GM12878 (cell line): ENCODE measurements at regions not wholly inside any gene's neighbourhood (a gene's known extent, or its start where the extent isn't known, plus 50 kb on each side); places are given as distances from the start of the nearest gene placed in this dataset.

ENCODE experiments used
- ATF7 ChIP-seq: fragments of 450-650 bp; IDR thresholded peaks from 2 replicates; pipeline ENCODE4 v1.6.1; 2016; ENCODE audit warnings: low read depth, mild to moderate bottlenecking
- BACH1 ChIP-seq: fragments of 450-650 bp; IDR thresholded peaks from 2 replicates; pipeline ENCODE4 v1.6.1; 2017; ENCODE audit warnings: mild to moderate bottlenecking, borderline replicate concordance
- JUNB ChIP-seq: IDR thresholded peaks from 2 replicates; pipeline ENCODE4 v1.6.1; 2016; ENCODE audit warnings: antibody characterized with exemption, mild to moderate bottlenecking
- KAT2A ChIP-seq: conservative IDR thresholded peaks from 2 replicates; pipeline ENCODE4 v1.6.1; 2011; ENCODE audit warnings: low read depth, low read length; ENCODE audit not compliant: control insufficient read depth
- PAX5 ChIP-seq: IDR thresholded peaks from 2 replicates; pipeline ENCODE4 v1.6.1; 2011; ENCODE audit warnings: low read depth, low read length, borderline replicate concordance
- RBBP5 ChIP-seq: fragments of 200-600 bp; sonication (generic); conservative IDR thresholded peaks from 2 replicates; pipeline ENCODE4 v1.6.1; 2016
- TAF1 ChIP-seq: IDR thresholded peaks from 2 replicates; pipeline ENCODE4 v1.6.1; 2011; ENCODE audit warnings: mild to moderate bottlenecking, low read depth, low read length, borderline replicate concordance
- TARDBP ChIP-seq: IDR thresholded peaks from 2 replicates; pipeline ENCODE4 v1.6.1; 2016; ENCODE audit warnings: borderline replicate concordance
- TCF7 ChIP-seq: IDR thresholded peaks from 2 replicates; pipeline ENCODE4 v1.6.1; 2014; ENCODE audit warnings: antibody characterized with exemption, borderline replicate concordance
- TF ChIP-seq, protein P1 (sequence below): fragments of 450-650 bp; formaldehyde crosslinking; IDR thresholded peaks from 2 replicates; pipeline ENCODE4 v1.4.0; 2020; ENCODE audit warnings: mild to moderate bottlenecking, moderate library complexity
- TF ChIP-seq, protein P2 (sequence below): fragments of 450-650 bp; IDR thresholded peaks from 2 replicates; pipeline ENCODE4 v1.6.1; 2017; ENCODE audit warnings: mild to moderate bottlenecking, moderate library complexity
- TF ChIP-seq, protein P3 (sequence below): fragments of 450-650 bp; IDR thresholded peaks from 2 replicates; pipeline ENCODE4 v1.6.1; 2016; ENCODE audit warnings: mild to moderate bottlenecking
- TF ChIP-seq, protein P4 (sequence below): IDR thresholded peaks from 2 replicates; pipeline ENCODE4 v1.6.1; 2012; ENCODE audit warnings: low read depth, low read length, improper control_type of control experiment
- TF ChIP-seq, protein P5 (sequence below): fragments of 450-650 bp; IDR thresholded peaks from 2 replicates; pipeline ENCODE4 v1.6.1; 2017; ENCODE audit warnings: mild to moderate bottlenecking, moderate library complexity

DNA sequence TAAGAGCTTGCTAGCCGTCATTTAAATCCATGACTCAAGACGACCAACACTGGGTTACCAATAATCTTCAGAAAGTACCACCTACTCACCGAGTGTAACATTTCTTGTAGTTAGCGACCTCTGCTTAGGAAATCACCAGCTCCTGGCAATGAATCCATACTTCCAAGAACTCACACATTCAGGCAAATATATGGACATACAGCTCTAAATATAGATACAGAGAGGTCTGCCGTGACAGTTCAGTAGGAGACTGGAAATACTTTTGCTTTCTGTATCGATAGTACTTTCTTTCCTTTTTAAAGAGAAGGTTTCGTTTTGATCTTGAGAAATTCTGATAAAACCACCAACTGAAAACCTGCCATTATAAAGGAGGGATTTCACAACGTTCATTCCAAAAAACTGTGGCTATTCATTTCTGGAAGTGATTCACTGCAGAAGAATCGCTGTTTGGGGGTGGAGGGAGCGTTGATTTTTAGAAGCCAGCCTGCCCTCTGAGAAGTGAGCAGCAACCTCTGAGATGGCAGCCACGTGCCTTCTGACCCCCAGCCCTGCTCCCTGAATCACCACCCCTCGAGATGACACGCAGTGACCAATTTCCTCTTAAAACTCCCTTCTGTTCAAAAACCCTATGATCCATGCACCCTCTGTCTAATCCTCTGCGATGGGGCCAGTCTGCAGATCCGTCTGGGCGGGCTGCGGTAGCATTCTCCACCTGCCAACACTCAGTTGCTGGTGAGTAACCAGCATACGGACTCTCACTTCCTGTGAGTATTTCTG, 179.0 kb upstream of the KLF14 start (continued):
- TF ChIP-seq, protein P1, sequence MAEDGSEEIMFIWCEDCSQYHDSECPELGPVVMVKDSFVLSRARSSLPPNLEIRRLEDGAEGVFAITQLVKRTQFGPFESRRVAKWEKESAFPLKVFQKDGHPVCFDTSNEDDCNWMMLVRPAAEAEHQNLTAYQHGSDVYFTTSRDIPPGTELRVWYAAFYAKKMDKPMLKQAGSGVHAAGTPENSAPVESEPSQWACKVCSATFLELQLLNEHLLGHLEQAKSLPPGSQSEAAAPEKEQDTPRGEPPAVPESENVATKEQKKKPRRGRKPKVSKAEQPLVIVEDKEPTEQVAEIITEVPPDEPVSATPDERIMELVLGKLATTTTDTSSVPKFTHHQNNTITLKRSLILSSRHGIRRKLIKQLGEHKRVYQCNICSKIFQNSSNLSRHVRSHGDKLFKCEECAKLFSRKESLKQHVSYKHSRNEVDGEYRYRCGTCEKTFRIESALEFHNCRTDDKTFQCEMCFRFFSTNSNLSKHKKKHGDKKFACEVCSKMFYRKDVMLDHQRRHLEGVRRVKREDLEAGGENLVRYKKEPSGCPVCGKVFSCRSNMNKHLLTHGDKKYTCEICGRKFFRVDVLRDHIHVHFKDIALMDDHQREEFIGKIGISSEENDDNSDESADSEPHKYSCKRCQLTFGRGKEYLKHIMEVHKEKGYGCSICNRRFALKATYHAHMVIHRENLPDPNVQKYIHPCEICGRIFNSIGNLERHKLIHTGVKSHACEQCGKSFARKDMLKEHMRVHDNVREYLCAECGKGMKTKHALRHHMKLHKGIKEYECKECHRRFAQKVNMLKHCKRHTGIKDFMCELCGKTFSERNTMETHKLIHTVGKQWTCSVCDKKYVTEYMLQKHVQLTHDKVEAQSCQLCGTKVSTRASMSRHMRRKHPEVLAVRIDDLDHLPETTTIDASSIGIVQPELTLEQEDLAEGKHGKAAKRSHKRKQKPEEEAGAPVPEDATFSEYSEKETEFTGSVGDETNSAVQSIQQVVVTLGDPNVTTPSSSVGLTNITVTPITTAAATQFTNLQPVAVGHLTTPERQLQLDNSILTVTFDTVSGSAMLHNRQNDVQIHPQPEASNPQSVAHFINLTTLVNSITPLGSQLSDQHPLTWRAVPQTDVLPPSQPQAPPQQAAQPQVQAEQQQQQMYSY (CRISPR knock-in tag) = no peak
- TF ChIP-seq, protein P2, sequence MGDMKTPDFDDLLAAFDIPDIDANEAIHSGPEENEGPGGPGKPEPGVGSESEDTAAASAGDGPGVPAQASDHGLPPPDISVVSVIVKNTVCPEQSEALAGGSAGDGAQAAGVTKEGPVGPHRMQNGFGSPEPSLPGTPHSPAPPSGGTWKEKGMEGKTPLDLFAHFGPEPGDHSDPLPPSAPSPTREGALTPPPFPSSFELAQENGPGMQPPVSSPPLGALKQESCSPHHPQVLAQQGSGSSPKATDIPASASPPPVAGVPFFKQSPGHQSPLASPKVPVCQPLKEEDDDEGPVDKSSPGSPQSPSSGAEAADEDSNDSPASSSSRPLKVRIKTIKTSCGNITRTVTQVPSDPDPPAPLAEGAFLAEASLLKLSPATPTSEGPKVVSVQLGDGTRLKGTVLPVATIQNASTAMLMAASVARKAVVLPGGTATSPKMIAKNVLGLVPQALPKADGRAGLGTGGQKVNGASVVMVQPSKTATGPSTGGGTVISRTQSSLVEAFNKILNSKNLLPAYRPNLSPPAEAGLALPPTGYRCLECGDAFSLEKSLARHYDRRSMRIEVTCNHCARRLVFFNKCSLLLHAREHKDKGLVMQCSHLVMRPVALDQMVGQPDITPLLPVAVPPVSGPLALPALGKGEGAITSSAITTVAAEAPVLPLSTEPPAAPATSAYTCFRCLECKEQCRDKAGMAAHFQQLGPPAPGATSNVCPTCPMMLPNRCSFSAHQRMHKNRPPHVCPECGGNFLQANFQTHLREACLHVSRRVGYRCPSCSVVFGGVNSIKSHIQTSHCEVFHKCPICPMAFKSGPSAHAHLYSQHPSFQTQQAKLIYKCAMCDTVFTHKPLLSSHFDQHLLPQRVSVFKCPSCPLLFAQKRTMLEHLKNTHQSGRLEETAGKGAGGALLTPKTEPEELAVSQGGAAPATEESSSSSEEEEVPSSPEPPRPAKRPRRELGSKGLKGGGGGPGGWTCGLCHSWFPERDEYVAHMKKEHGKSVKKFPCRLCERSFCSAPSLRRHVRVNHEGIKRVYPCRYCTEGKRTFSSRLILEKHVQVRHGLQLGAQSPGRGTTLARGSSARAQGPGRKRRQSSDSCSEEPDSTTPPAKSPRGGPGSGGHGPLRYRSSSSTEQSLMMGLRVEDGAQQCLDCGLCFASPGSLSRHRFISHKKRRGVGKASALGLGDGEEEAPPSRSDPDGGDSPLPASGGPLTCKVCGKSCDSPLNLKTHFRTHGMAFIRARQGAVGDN = no peak; the same call in 1 of the 2 replicates
- TF ChIP-seq KAT2A = no peak
- TF ChIP-seq, protein P3, sequence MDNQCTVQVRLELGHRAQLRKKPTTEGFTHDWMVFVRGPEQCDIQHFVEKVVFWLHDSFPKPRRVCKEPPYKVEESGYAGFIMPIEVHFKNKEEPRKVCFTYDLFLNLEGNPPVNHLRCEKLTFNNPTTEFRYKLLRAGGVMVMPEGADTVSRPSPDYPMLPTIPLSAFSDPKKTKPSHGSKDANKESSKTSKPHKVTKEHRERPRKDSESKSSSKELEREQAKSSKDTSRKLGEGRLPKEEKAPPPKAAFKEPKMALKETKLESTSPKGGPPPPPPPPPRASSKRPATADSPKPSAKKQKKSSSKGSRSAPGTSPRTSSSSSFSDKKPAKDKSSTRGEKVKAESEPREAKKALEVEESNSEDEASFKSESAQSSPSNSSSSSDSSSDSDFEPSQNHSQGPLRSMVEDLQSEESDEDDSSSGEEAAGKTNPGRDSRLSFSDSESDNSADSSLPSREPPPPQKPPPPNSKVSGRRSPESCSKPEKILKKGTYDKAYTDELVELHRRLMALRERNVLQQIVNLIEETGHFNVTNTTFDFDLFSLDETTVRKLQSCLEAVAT = peak; percentile 82; the same call in 1 of the 2 replicates
- peak; percentile 49 for TF ChIP-seq JUNB
- TF ChIP-seq, protein P4, sequence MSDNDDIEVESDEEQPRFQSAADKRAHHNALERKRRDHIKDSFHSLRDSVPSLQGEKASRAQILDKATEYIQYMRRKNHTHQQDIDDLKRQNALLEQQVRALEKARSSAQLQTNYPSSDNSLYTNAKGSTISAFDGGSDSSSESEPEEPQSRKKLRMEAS = no peak
- TF ChIP-seq RBBP5 = peak; percentile 86; the same call in 1 of the 2 replicates
- peak; percentile 69 for TF ChIP-seq ATF7
- 0 out of 2 replicates have a peak, but pooled peaks have one; percentile 32 for TF ChIP-seq TCF7
- no peak for TF ChIP-seq TAF1
- peak; percentile 23; the same call in 1 of the 2 replicates for TF ChIP-seq BACH1
- TF ChIP-seq, protein P5, sequence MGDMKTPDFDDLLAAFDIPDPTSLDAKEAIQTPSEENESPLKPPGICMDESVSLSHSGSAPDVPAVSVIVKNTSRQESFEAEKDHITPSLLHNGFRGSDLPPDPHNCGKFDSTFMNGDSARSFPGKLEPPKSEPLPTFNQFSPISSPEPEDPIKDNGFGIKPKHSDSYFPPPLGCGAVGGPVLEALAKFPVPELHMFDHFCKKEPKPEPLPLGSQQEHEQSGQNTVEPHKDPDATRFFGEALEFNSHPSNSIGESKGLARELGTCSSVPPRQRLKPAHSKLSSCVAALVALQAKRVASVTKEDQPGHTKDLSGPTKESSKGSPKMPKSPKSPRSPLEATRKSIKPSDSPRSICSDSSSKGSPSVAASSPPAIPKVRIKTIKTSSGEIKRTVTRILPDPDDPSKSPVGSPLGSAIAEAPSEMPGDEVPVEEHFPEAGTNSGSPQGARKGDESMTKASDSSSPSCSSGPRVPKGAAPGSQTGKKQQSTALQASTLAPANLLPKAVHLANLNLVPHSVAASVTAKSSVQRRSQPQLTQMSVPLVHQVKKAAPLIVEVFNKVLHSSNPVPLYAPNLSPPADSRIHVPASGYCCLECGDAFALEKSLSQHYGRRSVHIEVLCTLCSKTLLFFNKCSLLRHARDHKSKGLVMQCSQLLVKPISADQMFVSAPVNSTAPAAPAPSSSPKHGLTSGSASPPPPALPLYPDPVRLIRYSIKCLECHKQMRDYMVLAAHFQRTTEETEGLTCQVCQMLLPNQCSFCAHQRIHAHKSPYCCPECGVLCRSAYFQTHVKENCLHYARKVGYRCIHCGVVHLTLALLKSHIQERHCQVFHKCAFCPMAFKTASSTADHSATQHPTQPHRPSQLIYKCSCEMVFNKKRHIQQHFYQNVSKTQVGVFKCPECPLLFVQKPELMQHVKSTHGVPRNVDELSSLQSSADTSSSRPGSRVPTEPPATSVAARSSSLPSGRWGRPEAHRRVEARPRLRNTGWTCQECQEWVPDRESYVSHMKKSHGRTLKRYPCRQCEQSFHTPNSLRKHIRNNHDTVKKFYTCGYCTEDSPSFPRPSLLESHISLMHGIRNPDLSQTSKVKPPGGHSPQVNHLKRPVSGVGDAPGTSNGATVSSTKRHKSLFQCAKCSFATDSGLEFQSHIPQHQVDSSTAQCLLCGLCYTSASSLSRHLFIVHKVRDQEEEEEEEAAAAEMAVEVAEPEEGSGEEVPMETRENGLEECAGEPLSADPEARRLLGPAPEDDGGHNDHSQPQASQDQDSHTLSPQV = 0 out of 2 replicates have a peak, but pooled peaks have one; percentile 3
- peak; percentile 54; the same call in 1 of the 2 replicates for TF ChIP-seq TARDBP
- peak; percentile 51; the same call in 1 of the 2 replicates for TF ChIP-seq PAX5
